Osteoblast (primary cell): ENCODE measurements at regions not wholly inside any gene's neighbourhood (a gene's known extent, or its start where the extent isn't known, plus 50 kb on each side); places are given as distances from the start of the nearest gene placed in this dataset.

ENCODE experiments used
- DNase-seq: peaks from one replicate; pipeline ENCODE4 v3.0.0; 2011; ENCODE audit warnings: low spot score, mixed read lengths; ENCODE audit not compliant: insufficient read length; ENCODE audit errors: missing footprints
- H2AFZ ChIP-seq: 2 replicates; pipeline ENCODE4 v1.6.0; 2011; ENCODE audit warnings: mild to moderate bottlenecking, low read length
- H3K27ac ChIP-seq: 2 replicates; pipeline ENCODE4 v1.5.1; 2011; ENCODE audit warnings: mild to moderate bottlenecking, low read depth, low read length, moderate library complexity
- H3K27me3 ChIP-seq: 2 replicates; pipeline ENCODE4 v1.6.0; 2012; ENCODE audit warnings: mild to moderate bottlenecking, control low read depth, inconsistent platforms, low read length, moderate library complexity; ENCODE audit not compliant: insufficient read depth
- H3K36me3 ChIP-seq: 2 replicates; pipeline ENCODE4 v1.5.1; 2011; ENCODE audit warnings: mild to moderate bottlenecking, low read length, control low read depth, moderate library complexity; ENCODE audit not compliant: insufficient read depth
- H3K4me1 ChIP-seq: 2 replicates; pipeline ENCODE4 v1.5.1; 2011; ENCODE audit warnings: mild to moderate bottlenecking, low read length, control low read depth, moderate library complexity; ENCODE audit not compliant: insufficient read depth
- H3K4me2 ChIP-seq: 2 replicates; pipeline ENCODE4 v1.6.0; 2011; ENCODE audit warnings: mild to moderate bottlenecking, low read length; ENCODE audit not compliant: insufficient read depth
- H3K4me3 ChIP-seq: fragments of 200-600 bp; sonication (generic); 3 replicates; pipeline ENCODE4 v1.5.1; 2012; ENCODE audit warnings: mild to moderate bottlenecking, low read length, inconsistent platforms; ENCODE audit not compliant: insufficient read depth
- H3K79me2 ChIP-seq: 2 replicates; pipeline ENCODE4 v1.6.0; 2012; ENCODE audit warnings: mild to moderate bottlenecking, low read length, control low read depth, inconsistent platforms; ENCODE audit not compliant: insufficient read depth
- H3K9me3 ChIP-seq: 2 replicates; pipeline ENCODE4 v1.5.1; 2011; ENCODE audit warnings: low read depth, low read length, control low read depth
- H4K20me1 ChIP-seq: 2 replicates; pipeline ENCODE4 v1.6.0; 2012; ENCODE audit warnings: mild to moderate bottlenecking, low read length, control low read depth; ENCODE audit not compliant: insufficient read depth
- CTCF ChIP-seq: IDR thresholded peaks from 2 replicates; pipeline ENCODE4 v1.5.1; 2011; ENCODE audit warnings: mild to moderate bottlenecking, low read depth, low read length, moderate library complexity; ENCODE audit errors: extremely low read depth

- Histone ChIP-seq H3K4me3 (no peak overlapping the region), H3K79me2 (no peaks in the 10 kb centered on the region), H3K27ac (no peak overlapping the region), H2AFZ (no peak overlapping the region), H3K4me2 (no peak overlapping the region), H4K20me1 (no peaks in the 10 kb centered on the region), H3K4me1 (no peaks in the 10 kb centered on the region), H3K27me3 (no peaks in the 10 kb centered on the region), H3K9me3 (no peaks in the 10 kb centered on the region), H3K36me3 (no peaks in the 10 kb centered on the region)
- no peak for DNase-seq
- TF ChIP-seq CTCF = no peak
Observed at GRCh38 chr5:152606776-152607364, 201.8 kb upstream of the NMUR2 start.

GRCh38 chr5:152607401-152608160 lies 202.5 kb upstream of the NMUR2 start:
- Histone ChIP-seq H3K79me2 (no peaks in the 10 kb centered on the region), H3K4me2 (no peak overlapping the region), H3K36me3 (no peaks in the 10 kb centered on the region), H2AFZ (no peak overlapping the region), H3K9me3 (no peaks in the 10 kb centered on the region), H3K27me3 (no peaks in the 10 kb centered on the region), H4K20me1 (no peaks in the 10 kb centered on the region), H3K4me1 (no peaks in the 10 kb centered on the region), H3K27ac (no peak overlapping the region), H3K4me3 (no peak overlapping the region)
- TF ChIP-seq CTCF = no peak
- no peak for DNase-seq

GRCh38 chr5:152608458-152608857 lies 203.4 kb upstream of the NMUR2 start:
- Histone ChIP-seq H3K79me2 (no peaks in the 10 kb centered on the region), H2AFZ (no peak overlapping the region), H3K36me3 (no peaks in the 10 kb centered on the region), H3K4me3 (no peak overlapping the region), H3K4me1 (no peaks in the 10 kb centered on the region), H3K9me3 (no peaks in the 10 kb centered on the region), H3K27ac (no peak overlapping the region), H4K20me1 (no peaks in the 10 kb centered on the region), H3K4me2 (no peak overlapping the region), H3K27me3 (no peaks in the 10 kb centered on the region)
- no peak for DNase-seq
- no peak for TF ChIP-seq CTCF

GRCh38 chr5:152619756-152620155 lies 214.7 kb upstream of the NMUR2 start:
- Histone ChIP-seq H3K9me3 (no peaks in the 10 kb centered on the region), H3K36me3 (no peaks in the 10 kb centered on the region), H4K20me1 (no peaks in the 10 kb centered on the region), H3K4me3 (no peak overlapping the region), H3K4me1 (no peaks in the 10 kb centered on the region), H3K27ac (no peak overlapping the region), H3K4me2 (no peak overlapping the region), H3K79me2 (no peaks in the 10 kb centered on the region), H3K27me3 (no peaks in the 10 kb centered on the region), H2AFZ (no peak overlapping the region)
- no peak for TF ChIP-seq CTCF
- DNase-seq = no peak
